NCI-H1694 treated with DMSO at 0.1 percent for 48 hours (cell line): ENCODE measurements at regions not wholly inside any gene's neighbourhood (a gene's known extent, or its start where the extent isn't known, plus 50 kb on each side); places are given as distances from the start of the nearest gene placed in this dataset.

Experiments
- DNase-seq: peaks from one replicate; lab custom pipeline; 2025; lab: John Stamatoyannopoulos, UW

GRCh38 chr9:108512426-108513173 is 343.2 kb downstream of the ACTL7B start:
- DNase-seq, result no peak

GRCh38 chr9:108511307-108511706 is 344.5 kb downstream of the ACTL7B start:
- no peak for DNase-seq

- no peak for DNase-seq
These were observed 358.9 kb downstream of the ACTL7B start for GRCh38 chr9:108496846-108497245.

GRCh38 chr9:108489567-108489966 is 366.2 kb downstream of the ACTL7B start:
- DNase-seq, result no peak

- no peak for DNase-seq
These were observed 369.0 kb downstream of the ACTL7B start for GRCh38 chr9:108486831-108487230.

- no peak for DNase-seq
These were observed 371.3 kb downstream of the ACTL7B start for GRCh38 chr9:108484468-108484867.

GRCh38 chr9:108483676-108484075 is 372.1 kb downstream of the ACTL7B start:
- DNase-seq, result no peak

GRCh38 chr9:108479989-108480652 is 375.7 kb downstream of the ACTL7B start:
- no peak for DNase-seq

- no peak for DNase-seq
These were observed 377.1 kb downstream of the ACTL7B start for GRCh38 chr9:108478431-108479332.

GRCh38 chr9:108477529-108478006 is 378.2 kb downstream of the ACTL7B start:
- no peak for DNase-seq

GRCh38 chr9:108476574-108476973 is 379.2 kb downstream of the ACTL7B start:
- DNase-seq, result no peak

- no peak for DNase-seq
These were observed 380.0 kb downstream of the ACTL7B start for GRCh38 chr9:108475813-108476212.

GRCh38 chr9:108474356-108474755 is 381.4 kb downstream of the ACTL7B start:
- no peak for DNase-seq

- no peak for DNase-seq
These were observed 382.3 kb downstream of the ACTL7B start for GRCh38 chr9:108473209-108474112.

- DNase-seq, result no peak
These were observed 386.1 kb downstream of the ACTL7B start for GRCh38 chr9:108469654-108470053.

GRCh38 chr9:108468364-108468763 is 387.4 kb downstream of the ACTL7B start:
- peak; percentile 8 for DNase-seq

GRCh38 chr9:108467653-108468324 is 388.0 kb downstream of the ACTL7B start:
- no peak for DNase-seq

GRCh38 chr9:108467161-108467560 is 388.6 kb downstream of the ACTL7B start:
- no peak for DNase-seq

- DNase-seq, result no peak
These were observed 389.5 kb downstream of the ACTL7B start for GRCh38 chr9:108466304-108466703.

GRCh38 chr9:108463932-108464606 is 391.7 kb downstream of the ACTL7B start:
- no peak for DNase-seq
